NOMO-1 treated with DMSO at 0.1 percent for 48 hours (cell line): ENCODE measurements at regions not wholly inside any gene's neighbourhood (a gene's known extent, or its start where the extent isn't known, plus 50 kb on each side); places are given as distances from the start of the nearest gene placed in this dataset.

Experiments used
- DNase-seq: peaks from one replicate; lab custom pipeline; 2025; ENCODE audit not compliant: unreplicated experiment; lab: John Stamatoyannopoulos, UW

DNA sequence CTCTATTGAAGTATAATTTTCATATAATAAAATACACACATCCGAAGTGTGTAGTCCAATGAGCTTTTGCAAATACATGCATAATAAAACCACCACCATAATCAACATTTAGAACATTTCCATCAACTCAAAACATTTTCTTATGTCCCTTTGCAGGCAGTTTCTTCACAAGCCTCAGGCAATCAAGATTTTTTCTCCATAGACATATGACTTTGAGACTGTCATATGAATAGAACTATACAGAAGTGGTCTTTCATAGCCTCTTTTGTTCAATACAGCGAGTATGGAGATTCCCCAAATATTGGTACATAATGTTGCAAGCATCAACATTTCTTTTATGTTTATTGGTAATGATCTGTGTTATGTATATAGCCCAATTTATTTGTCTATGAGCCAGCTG, 983.2 kb downstream of the CDH11 start:
- DNase-seq: no peak

DNA sequence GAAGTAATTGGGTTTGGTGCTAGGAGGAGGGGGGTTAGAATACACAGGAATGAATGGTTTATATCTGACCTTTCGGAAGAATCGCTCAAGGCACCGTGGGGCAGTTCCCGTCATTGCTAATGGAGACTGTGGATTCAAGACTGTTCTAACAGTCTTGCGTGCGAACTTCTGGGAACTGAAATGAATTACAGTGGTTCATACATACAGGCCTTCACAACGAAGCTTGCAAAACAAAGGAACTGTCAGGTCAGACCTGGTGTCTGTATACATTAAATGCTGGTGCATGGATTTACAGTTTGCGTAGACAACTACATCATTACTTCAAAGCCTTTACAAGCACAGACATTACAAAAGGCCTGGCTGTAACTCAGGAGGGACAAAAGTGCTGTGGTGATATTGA, 983.9 kb downstream of the CDH11 start:
- no peak for DNase-seq

DNA sequence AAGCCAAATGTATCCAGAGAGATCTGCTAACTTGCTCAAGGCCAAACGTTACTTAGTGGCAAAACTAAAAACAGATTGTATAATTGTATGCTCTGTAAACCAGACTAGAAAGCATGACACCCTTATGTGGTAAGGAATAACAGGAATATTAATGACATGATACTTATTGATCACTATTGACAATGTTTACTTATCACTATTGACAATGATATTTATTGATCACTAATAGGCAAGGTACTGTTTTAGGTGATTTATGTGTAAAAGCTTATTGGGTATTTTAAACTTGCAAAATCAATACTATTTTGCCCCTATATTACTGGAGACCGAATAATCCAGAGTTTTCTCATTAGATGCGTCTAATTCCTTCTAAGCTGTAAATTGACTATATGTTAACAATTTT, 985.1 kb downstream of the CDH11 start:
- no peak for DNase-seq

DNA sequence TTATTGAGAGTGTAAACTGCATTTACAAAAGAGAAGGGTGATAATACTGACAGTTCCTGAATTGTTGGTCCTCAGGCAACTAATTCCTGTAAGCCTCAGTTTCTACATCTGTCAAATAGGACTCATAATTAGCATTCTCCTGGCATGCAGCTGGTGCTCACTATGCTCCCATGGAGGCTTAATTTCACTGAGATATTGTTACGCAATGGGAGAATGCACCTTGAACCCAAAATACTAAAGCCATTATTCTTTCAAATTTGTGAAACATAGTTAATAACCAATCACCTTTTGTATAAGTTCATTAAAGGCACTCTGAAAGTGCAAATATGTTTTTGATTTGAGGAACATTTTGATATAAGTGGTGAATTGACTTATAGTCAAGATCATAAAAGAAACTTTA, 985.5 kb downstream of the CDH11 start:
- no peak for DNase-seq

DNA sequence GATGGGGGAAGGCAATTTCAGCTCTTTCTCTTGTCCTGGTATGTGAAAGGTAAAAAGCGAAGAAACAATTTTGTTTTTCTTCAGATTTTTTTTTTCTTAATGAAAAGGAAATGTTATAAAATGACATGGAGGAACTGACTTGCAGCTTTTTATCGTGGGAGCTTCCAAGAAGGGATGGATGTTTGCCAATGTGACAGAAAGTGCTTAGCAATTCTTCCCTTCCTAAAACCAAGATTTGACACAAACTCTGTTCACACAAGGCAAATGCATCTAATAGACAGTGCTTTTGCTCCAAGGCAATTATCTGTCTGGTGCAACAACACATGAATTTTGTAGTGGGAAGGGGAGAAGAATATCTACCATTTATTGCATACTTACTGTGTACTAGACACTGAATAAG, 988.5 kb downstream of the CDH11 start:
- no peak for DNase-seq

DNA sequence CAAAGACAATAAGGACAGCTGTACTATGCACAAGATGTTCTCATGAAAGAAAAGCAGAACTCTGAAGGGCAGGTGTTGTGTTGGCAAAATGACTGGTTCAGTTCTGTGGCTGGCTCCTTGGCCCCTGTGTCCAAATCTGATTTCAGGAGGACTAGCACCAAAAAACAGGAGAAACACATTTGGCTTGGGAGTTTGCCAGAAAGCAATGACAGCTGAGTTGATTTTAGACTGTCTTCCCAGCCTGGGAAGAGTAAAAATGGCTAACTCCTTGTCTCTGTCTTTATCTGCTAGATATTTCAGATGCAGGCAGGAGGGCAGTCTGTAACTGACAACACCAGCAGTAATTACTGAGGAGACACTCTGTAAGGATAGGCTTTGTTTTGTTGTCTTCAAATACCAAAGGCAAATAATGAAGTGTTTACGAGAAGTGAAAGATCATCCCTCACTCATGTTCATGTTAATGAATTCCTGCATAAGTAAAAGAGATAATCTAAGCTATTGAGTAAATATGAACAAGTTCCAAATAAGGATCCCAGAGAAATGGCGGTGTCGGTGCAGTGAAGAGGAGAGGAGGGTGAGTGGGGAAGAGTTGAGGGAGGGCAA, 989.0 kb downstream of the CDH11 start:
- no peak for DNase-seq

DNA sequence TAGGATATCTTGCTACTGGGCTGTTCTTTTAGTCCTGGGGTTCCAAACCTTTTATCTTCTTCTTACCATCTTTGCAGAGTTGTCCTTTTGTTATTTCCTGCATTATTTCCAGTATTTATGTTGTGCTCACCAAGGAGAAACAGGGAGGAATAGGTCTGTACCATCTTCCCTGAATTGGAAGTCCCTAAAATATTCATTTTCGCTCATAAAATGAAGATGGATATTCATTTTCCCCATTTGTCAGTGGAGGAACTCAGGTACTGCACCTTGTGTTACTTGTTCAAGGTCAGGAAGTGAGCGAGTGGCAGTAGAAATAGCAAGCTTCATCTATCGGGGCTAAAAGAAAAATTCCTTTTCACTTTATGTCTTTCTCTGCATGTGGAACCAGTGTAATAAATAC, 989.7 kb downstream of the CDH11 start:
- DNase-seq: no peak

DNA sequence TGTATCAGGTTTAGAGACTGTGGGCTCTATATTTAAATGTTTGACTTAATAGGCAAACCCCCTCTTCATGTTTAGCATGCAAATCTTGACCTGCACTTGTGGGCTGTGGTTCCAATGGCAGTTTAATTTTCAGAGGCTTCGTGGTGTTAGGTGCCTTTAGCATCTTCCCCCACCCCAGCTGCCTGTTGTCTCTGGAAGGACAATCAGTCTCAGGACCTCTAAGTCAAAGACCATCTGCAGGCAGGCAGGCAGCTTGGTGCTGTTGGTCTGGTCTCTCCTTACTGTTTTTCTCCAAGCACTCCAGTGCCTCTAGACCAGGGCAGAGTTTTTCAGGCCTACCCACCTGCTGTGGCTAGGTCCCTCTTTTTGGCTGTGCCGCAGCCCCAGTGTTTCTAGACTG, 990.4 kb downstream of the CDH11 start:
- DNase-seq: no peak

DNA sequence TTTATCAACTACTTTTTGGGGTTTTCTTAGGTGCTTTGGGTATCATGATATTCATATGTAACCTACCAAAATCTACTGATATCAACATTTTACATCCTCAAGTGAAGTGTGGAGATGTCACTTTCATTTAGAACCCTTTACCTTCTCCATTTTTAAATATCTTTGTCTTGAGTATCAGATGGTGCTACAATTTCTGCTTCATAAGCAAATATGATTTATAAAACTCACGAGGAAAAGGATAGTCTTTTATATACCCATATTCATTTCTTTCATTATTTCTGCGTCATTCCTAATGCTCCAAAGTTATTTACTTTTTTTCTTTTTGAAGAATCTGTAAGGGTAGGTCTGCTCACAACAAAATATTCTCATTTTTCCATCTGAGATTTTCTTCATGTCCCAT, 991.7 kb downstream of the CDH11 start:
- no peak for DNase-seq

DNA sequence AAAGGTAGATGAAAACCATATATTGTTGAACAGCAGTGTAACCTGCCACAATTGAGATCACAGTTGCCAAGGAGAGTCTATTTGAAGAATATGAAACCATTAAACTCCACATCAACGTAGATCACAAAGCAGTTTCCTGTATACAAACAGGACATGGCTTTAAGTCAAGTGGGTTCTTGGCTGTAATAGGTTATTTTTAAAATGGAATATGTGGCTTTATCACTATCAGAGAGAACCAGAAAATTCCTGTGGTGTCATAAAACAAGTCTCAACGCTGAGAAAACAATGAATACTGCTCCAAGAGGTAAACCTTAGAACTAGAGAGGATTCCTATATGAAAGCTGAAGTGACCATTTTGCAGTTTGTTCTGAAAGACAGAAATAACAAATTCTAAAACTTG, 999.7 kb downstream of the CDH11 start:
- no peak for DNase-seq

DNA sequence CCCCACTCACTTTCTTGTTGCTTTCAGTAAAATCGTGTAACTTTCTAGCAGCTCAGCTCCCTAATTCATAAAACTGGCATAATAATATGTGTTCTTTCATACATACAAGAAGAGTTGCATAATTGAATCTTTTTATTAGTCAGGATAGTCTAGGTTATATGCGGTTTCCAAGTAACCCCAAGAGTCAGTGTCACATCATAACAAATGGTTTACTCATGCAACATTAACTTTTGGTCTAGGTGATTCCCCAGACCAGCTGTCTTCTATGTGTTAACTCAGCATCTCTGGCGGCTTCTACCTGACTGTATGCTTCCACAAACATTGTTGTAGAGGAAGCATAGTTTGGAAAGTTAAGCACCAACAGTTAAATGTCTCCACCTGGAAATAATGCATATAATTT, 1000.4 kb downstream of the CDH11 start:
- DNase-seq: no peak

DNA sequence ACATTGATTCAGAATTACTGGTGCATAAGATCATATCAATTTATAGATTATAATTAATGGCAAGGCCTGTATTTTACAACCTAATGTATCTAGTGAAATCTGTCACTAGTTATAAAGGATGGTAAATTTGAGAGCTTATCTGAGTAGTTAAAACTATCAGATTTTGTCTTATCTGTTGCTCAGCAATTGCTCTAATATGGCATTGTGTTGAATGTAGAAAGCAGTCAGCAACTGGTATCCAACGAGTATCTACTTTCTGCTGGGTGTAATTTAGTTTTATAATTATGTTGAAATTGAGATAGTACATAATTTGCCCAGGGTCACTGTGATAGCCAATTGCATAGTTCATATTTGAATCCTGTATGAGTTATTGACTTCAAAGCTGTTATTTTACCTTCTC, 1005.7 kb downstream of the CDH11 start:
- DNase-seq: no peak

DNA sequence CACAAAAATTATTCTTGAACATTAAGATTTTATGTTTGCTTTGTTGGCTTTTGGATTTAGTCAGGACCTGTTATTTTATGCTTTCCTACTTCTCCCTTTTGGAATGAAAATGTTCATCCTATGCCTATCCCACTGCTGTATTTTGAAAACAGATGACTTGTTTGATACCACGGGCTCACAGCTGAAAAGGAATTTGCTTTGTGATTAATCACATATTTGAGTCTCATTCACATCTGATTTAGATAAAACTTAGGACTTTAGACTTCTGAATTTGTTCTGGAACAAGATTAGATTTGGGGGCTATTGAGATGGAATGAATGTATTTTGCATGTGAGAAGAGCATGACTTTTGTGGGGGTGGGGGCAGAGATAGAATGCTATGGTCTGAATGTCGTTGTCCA, 1012.6 kb downstream of the CDH11 start:
- no peak for DNase-seq

DNA sequence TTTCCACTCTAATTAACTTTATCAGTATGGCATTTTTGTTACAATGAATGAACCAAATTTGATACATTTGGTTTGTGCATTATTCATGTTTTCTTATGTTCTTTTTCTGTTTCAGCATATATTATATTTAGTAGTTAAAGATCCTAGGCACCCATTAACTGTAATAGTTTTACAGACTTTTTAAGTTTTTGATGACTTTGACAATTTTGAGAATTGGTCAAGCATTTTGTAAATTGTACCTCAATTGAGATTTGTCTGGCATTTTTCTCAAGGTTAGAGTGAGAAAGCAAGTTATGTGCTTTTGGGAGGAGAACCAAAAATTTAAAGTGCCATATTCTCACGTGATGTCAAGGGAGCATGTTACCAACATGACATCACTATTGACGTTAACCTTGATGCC, 1019.2 kb downstream of the CDH11 start:
- DNase-seq: no peak

DNA sequence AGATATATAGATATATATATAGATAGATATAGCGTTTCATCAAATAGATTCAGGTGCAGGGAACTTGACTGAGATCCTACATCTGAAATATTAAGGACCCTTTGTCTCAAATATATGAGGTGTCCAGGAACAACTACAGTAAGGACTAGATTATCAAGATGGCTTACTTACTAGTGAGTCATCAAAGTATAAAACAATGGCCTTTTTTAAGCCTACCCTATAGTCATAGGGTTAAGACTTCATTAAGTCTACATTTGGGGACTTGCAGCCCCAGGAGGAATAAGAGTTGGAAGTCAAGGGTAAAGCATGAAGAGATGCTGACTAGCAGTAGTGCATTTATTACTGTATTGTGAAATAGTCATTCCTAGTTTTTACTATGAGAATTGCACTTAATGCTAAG, 1023.4 kb downstream of the CDH11 start:
- no peak for DNase-seq

DNA sequence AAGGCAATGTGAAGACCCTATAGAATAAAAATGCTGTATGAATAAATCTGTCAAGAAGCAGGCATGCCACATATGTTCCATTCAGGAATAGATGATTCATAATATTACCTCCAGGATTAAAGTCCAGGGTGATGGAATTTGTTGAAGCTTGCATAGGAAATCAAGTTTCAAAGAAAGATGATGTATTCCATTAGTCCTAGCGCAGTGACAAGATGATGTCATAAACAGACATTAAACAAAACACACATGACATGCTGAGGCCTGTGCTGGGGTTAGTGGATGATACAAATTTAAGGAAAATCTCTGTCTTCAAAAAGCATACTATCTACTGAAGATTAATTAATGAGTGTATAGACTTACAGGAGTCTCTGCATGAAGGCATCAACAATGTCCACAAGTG, 1025.2 kb downstream of the CDH11 start:
- DNase-seq: no peak

DNA sequence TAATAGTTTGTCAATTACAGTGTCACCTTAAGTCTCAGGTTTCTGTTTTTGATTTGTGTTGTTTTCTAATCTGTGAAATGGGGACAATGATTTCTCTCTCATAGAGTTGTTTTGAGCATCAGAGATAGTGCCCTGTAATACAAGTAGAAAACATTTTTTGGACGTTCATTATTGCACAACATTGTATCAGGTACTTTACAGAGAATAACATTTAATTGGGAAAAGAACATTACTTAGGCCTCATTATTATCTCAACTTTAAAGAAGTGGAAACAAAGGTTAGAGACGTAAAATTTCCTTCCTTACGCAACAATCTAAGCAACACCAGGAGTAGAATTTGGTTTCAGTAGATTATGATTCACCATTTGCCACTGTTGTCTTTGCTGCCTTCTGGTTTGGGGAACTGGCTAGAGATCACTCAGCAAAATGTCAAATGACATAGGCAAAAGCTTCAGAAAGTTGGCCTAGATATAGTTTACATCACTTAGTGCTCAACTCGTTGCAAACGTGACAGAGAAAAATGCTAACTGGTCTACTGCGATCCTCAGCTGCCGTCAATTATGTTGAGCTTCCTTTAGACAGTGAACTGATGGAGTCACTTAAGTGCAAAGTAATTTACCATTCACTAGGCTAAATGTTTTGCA, 1026.8 kb downstream of the CDH11 start:
- no peak for DNase-seq

DNA sequence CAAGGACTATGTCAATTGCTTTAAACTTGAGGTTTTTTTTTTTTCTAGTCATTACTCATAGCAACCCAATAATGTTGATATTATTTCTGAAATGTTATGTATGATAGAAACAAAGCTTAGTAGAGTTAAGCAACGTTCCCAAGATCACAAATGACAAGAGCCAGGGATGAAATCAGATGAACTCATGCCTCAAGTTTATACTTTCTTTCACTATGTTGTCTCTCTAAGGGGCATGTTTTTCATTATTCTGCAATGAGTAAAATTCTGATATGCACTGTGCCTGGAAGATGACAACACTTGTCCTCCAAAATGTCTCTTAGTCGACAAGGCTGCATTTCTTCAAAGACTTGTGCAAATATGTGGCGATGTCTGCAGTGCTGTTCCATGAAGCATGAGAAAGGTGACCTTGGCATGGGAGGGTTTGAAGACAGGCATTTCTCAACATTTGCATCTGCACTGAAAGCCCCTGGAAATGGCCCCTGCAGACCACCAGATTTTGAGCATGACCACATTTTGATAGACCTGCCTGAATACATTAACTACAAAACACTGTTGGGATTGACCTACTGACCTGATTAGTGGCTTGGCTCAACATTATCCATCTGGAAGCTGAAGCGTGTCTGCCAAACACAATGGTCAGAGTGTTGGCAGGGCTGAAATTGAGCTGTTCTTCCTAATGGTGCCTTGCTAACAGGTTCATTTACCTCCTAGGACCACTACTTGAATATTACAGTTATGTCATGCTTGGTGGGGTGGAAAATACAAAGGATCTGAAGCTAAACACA, 1027.5 kb downstream of the CDH11 start:
- DNase-seq: no peak

DNA sequence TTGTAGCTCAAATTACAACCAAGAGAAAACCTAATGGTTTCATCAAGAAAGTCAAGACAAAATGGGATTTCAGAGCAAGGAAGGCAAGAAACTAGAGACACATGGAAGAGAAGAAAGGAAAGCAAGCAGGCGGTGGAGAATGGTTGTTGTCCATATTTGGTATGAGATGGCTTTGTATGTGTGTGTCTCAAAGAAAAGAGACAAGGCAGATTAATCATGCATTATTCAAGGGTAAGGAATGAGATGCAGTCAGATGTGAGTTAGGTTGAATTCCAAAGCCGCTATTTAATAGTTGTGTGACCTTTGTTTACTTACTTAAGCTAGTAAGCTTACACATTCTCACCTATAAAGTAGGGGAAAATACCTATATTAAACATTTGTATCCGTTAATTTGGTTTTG, 1029.6 kb downstream of the CDH11 start:
- DNase-seq: no peak

DNA sequence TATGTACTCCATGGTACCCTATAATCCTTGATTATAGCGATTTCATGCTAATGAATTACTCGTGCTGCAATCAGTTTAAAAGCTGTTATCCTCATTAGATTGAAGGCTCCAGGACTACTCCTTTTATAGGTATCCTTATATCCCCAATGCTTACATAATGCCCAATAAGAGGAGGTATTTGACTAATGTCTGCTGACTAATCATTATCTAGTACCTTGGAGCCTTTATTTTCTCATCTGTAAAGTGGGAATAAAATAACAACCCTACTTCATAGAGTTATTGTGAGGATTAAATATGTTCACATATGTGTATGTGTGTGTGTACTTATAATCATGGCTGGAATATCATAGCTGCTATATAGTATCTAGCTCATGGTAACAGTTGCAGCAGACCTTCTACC, 1031.5 kb downstream of the CDH11 start:
- DNase-seq: no peak

DNA sequence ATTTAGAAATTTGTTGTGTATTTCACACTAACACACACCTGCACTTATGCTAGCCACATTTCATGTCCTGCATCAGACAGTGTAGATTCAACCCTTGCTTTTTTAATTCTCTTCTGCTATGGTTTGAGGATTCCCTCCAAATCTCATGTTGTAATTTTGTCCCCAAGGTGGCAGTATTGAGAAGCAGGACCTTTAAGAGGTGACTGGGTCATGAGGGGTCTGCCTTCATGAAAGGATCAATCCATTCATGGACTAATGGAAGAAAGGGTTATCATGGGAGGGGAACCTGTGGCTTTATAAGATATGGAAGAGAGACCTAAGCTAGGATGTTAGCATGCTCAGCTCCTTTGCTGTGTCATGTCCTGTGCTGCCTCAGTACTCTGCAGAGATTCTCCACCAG, 1032.2 kb downstream of the CDH11 start:
- no peak for DNase-seq

DNA sequence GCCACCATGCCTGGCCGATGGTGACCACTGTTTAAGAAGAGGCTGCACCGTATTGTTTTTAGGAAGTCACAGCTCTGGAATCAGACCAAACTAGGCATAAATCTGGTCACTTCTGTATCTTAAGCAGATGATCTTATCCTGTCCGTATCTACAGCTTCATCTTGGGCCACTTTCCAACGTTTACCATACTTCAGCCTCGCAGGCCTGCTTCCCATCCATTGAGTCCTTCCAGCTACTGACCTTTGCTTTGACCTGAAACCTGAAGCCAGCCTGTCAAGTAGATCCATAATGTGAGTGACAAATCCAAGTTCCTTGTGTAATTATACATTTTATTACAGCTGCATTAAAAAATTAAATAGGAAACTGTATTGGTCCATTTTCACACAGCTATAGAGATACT, 1033.0 kb downstream of the CDH11 start:
- DNase-seq: no peak

DNA sequence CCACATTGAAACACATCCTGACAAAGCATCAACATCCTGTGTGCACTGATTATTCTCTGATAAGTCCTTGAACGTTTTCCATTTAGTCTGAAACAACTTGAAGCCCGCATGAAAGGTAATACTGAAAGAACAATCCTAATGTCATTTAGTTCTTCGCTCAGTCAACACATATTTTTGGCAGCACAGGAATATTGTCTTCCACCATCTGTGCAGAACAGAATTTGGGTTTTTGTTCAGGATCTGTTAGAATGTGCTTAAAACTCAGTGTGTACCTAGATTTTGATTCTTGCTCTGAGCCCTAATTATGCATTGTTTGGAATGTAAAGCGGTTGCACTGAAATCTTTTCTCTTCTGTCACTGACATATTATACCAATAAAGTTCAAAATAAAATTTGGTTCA, 1036.6 kb downstream of the CDH11 start:
- no peak for DNase-seq
